PFSK-1 (cell line): ENCODE measurements at regions not wholly inside any gene's neighbourhood (a gene's known extent, or its start where the extent isn't known, plus 50 kb on each side); places are given as distances from the start of the nearest gene placed in this dataset.

Experiments
- FOXP2 ChIP-seq: optimal IDR thresholded peaks from 2 replicates; pipeline ENCODE3; 2011; ENCODE audit warnings: borderline replicate concordance, control low read depth, inconsistent platforms; ENCODE audit not compliant: insufficient read depth; ENCODE audit errors: extremely low read length, extremely low read depth
- POLR2AphosphoS5 ChIP-seq: IDR thresholded peaks from 2 replicates; pipeline ENCODE4 v1.6.1; 2012; ENCODE audit warnings: low read depth, mild to moderate bottlenecking, control low read depth, low read length, moderate library complexity
- REST ChIP-seq, 2 experiments: IDR thresholded peaks; 2 replicates each; pipeline versions ENCODE4 v1.6.1 to v1.8.0; 2011 to 2012; ENCODE audit warnings: low read depth in 2 of 2, low read length in 2 of 2, control low read depth in 1 of 2, inconsistent platforms in 1 of 2, mild to moderate bottlenecking in 1 of 2, moderate library complexity in 1 of 2; ENCODE audit not compliant: insufficient read depth in 1 of 2
- SIN3A ChIP-seq: IDR thresholded peaks from 2 replicates; pipeline ENCODE4 v1.6.1; 2012; ENCODE audit warnings: mild to moderate bottlenecking, low read length, moderate library complexity, borderline replicate concordance; ENCODE audit not compliant: insufficient read depth
- TAF1 ChIP-seq: IDR thresholded peaks from 2 replicates; pipeline ENCODE4 v1.6.1; 2012; ENCODE audit warnings: low read length, control low read depth, borderline replicate concordance; ENCODE audit not compliant: insufficient read depth

DNA sequence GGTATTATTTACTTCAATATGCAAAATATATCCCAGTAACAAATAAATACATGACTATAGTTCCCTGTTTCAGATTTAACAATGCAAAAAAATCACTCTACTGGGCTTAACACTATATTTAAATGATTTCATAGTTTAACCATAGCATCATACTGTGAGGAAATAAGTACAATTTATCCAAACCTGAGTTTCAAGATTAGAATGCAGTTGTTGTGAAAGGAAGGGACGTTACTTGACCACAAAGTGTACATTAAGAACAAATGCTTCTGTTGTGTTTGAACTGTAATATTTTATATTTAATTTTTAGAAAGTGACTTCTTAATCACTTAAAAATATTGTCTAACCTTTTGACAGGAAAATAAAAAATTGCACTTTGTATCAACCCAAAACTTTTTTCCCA, 1747.9 kb upstream of the SPRY2 start:
- TF ChIP-seq REST (IDR thresholded peaks at IDR 0.05; ENCODE audit: insufficient read depth in 1 of 2, low read depth in 2 of 2, low read length in 2 of 2) (no peak), POLR2AphosphoS5 (no peak), FOXP2 (no peak), TAF1 (no peak), SIN3A (no peak)

DNA sequence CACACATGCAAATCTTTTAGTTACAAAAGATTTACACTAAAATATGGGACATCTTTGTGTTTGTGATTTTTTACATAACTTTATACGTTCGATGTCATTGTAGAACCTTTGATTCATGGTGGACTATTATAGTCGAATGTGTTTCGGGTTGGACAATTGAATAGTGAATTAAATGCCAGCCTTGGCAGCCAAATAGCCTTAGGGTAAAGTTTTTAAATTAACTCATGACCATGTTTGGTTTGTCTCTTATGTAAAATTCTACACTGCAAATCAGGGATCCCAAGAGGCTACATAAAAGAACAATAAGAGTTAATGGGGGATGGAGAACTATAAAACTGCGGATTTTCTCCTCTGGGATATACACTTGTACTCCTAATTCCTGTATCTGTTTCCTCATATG, 1735.6 kb upstream of the SPRY2 start:
- TF ChIP-seq REST (IDR thresholded peaks at IDR 0.05; ENCODE audit: insufficient read depth in 1 of 2, low read depth in 2 of 2, low read length in 2 of 2) (no peak), FOXP2 (no peak), POLR2AphosphoS5 (no peak), SIN3A (no peak), TAF1 (no peak)

DNA sequence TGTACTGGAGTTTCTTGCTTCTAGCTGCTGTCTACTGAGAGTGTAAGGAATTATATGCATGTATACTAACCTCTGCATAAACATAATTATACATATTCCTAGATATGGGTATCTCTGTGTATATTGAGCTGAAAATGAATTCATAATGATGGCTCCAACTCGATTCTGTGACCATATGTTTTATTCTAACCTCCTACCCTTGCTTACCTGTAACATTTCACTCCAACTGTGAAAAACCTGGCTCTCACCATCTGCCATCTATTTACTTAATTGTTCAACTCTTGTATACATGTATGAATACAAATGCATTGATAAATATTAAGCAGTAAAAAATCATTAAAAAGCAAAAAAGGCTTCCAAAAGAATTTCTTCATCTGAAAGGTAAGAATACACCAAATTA, 1729.5 kb upstream of the SPRY2 start:
- no peak for TF ChIP-seq FOXP2
- TF ChIP-seq REST (IDR thresholded peaks at IDR 0.05; ENCODE audit: insufficient read depth in 1 of 2, low read depth in 2 of 2, low read length in 2 of 2) = no peak
- TF ChIP-seq TAF1 = no peak
- no peak for TF ChIP-seq SIN3A
- no peak for TF ChIP-seq POLR2AphosphoS5

DNA sequence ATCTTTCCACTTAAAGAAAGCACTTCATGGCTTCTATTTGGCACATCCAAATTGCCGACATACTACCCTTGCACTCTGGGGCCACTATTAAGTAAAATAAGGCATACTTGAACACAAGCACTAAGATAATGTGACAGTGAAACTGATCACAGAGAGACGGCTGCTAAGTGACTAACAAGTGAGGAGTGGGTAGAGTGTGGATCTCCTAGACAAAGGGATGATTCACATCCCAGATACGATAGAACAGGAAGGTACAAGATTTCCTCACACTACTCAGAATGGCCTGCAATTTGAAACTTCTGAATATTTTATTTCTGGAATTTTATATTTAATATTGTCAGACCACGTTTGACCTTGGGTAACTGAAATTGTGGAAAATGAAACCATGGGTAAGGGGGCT, 1721.8 kb upstream of the SPRY2 start:
- TF ChIP-seq POLR2AphosphoS5 (no peak), FOXP2 (no peak), REST (IDR thresholded peaks at IDR 0.05; ENCODE audit: insufficient read depth in 1 of 2, low read depth in 2 of 2, low read length in 2 of 2) (no peak), TAF1 (no peak), SIN3A (no peak)

GRCh38 chr13:82058364-82058763, 1717.4 kb upstream of the SPRY2 start:
- TF ChIP-seq FOXP2 (no peak), POLR2AphosphoS5 (no peak), TAF1 (no peak), SIN3A (no peak), REST (IDR thresholded peaks at IDR 0.05; ENCODE audit: insufficient read depth in 1 of 2, low read depth in 2 of 2, low read length in 2 of 2) (no peak)
